GM13977 (cell line): ENCODE measurements at regions not wholly inside any gene's neighbourhood (a gene's known extent, or its start where the extent isn't known, plus 50 kb on each side); places are given as distances from the start of the nearest gene placed in this dataset.

ENCODE experiments used
- DNase-seq: peaks from one replicate; pipeline ENCODE4 v3.0.0; 2012; ENCODE audit warnings: low spot score
- CTCF ChIP-seq: IDR thresholded peaks from 2 replicates; pipeline ENCODE4 v1.5.1; 2012; ENCODE audit warnings: mild to moderate bottlenecking, control low read depth; ENCODE audit not compliant: insufficient read depth; ENCODE audit errors: extremely low read depth, missing control alignments
- in situ Hi-C: fragments of 300-500 bp; cut with MboI; formaldehyde crosslinking; loops from one replicate; pipeline ENCODE4 v1.12.0; 2022; ENCODE audit warnings: low sequenced_read_pairs, low pct_unique_long_range_greater_than_20kb, mixed read lengths, inconsistent platforms; ENCODE audit not compliant: unreplicated experiment

GRCh38 chr21:18620436-18620835 lies 216.9 kb upstream of the TMPRSS15 start:
- in situ Hi-C loops, result no loop called here
- DNase-seq, result no peak
- no peak for TF ChIP-seq CTCF

- in situ Hi-C loops, result no loop called here
- DNase-seq, result no peak
- no peak for TF ChIP-seq CTCF
These were observed 218.8 kb upstream of the TMPRSS15 start for GRCh38 chr21:18622383-18622782.

GRCh38 chr21:18630446-18630845 lies 226.9 kb upstream of the TMPRSS15 start:
- DNase-seq, result no peak
- TF ChIP-seq CTCF, result no peak
- in situ Hi-C loops, result no loop called here

GRCh38 chr21:18636897-18637296 lies 233.3 kb upstream of the TMPRSS15 start:
- in situ Hi-C loops, result no loop called here
- no peak for DNase-seq
- no peak for TF ChIP-seq CTCF

- no peak for TF ChIP-seq CTCF
- no peak for DNase-seq
- in situ Hi-C loops, result no loop called here
These were observed 242.5 kb upstream of the TMPRSS15 start for GRCh38 chr21:18646116-18646515.

- in situ Hi-C loops, result no loop called here
- no peak for TF ChIP-seq CTCF
- DNase-seq, result no peak
These were observed 252.3 kb upstream of the TMPRSS15 start for GRCh38 chr21:18655931-18656330.

- in situ Hi-C loops, result no loop called here
- TF ChIP-seq CTCF, result no peak
- no peak for DNase-seq
These were observed 258.3 kb upstream of the TMPRSS15 start for GRCh38 chr21:18661842-18662241.
